Neuronal stem cell (in vitro differentiated cells): ENCODE measurements at regions not wholly inside any gene's neighbourhood (a gene's known extent, or its start where the extent isn't known, plus 50 kb on each side); places are given as distances from the start of the nearest gene placed in this dataset.

Source experiments
- DNase-seq: peaks from one replicate; pipeline ENCODE4 v3.0.0-alpha.2; 2013; ENCODE audit warnings: low spot score
- H2AFZ ChIP-seq: one replicate; pipeline ENCODE4 v1.6.1; 2013; ENCODE audit warnings: mild to moderate bottlenecking, low read length, inconsistent platforms
- H2AK5ac ChIP-seq: 2 replicates; pipeline ENCODE4 v1.6.1; 2013; ENCODE audit warnings: low read depth, mild to moderate bottlenecking, inconsistent platforms, low read length, moderate library complexity, mixed read lengths
- H2BK120ac ChIP-seq: 2 replicates; pipeline ENCODE4 v1.6.1; 2013; ENCODE audit warnings: low read depth, mild to moderate bottlenecking, inconsistent platforms, low read length, moderate library complexity, mixed read lengths
- H2BK12ac ChIP-seq: one replicate; pipeline ENCODE4 v1.6.1; 2013; ENCODE audit warnings: low read length, inconsistent platforms
- H2BK15ac ChIP-seq: 2 replicates; pipeline ENCODE4 v1.6.1; 2013; ENCODE audit warnings: mild to moderate bottlenecking, low read length, inconsistent platforms, mixed read lengths
- H2BK5ac ChIP-seq: one replicate; pipeline ENCODE4 v1.6.1; 2013; ENCODE audit warnings: inconsistent platforms, mild to moderate bottlenecking, low read length, moderate library complexity
- H3K14ac ChIP-seq: one replicate; pipeline ENCODE4 v1.6.1; 2013; ENCODE audit warnings: low read length, inconsistent platforms
- H3K18ac ChIP-seq: 2 replicates; pipeline ENCODE4 v1.6.1; 2013; ENCODE audit warnings: low read length, inconsistent platforms
- H3K23ac ChIP-seq: 2 replicates; pipeline ENCODE4 v1.6.1; 2013; ENCODE audit warnings: low read depth, mild to moderate bottlenecking, mixed read lengths, low read length, inconsistent platforms; ENCODE audit not compliant: poor library complexity
- H3K27ac ChIP-seq: replicated peaks from 3 replicates; pipeline ENCODE4 v1.5.1; 2013; ENCODE audit warnings: low read length, inconsistent platforms
- H3K27me3 ChIP-seq, 3 experiments: 2 replicates each; pipeline ENCODE4 v1.6.1; 2013; ENCODE audit warnings: low read length in 3 of 3, mild to moderate bottlenecking in 2 of 3, inconsistent platforms in 1 of 3, low read depth in 1 of 3, mixed read lengths in 1 of 3, moderate library complexity in 1 of 3; ENCODE audit not compliant: control insufficient read depth in 3 of 3, insufficient read depth in 3 of 3
- H3K36me3 ChIP-seq, 2 donors: replicated peaks in 1 of 2; 2 replicates each; pipeline ENCODE4 v1.6.1; 2013; ENCODE audit warnings: low read length in 2 of 2; ENCODE audit not compliant: control insufficient read depth in 2 of 2, insufficient read depth in 2 of 2
- H3K4ac ChIP-seq: 2 replicates; pipeline ENCODE4 v1.6.1; 2013; ENCODE audit warnings: inconsistent platforms, mild to moderate bottlenecking, low read length, moderate library complexity
- H3K4me1 ChIP-seq, 2 donors: 1 replicate in 1 of 2; 2 replicates in 1 of 2; pipeline ENCODE4 v1.6.1; 2013; ENCODE audit warnings: low read length in 2 of 2, low read depth in 1 of 2; ENCODE audit not compliant: control insufficient read depth in 2 of 2, insufficient read depth in 1 of 2
- H3K4me2 ChIP-seq: one replicate; pipeline ENCODE4 v1.6.1; 2013; ENCODE audit warnings: mild to moderate bottlenecking, low read length, inconsistent platforms; ENCODE audit not compliant: insufficient read depth, poor library complexity, severe bottlenecking
- H3K4me3 ChIP-seq, 2 donors: 2 replicates each; pipeline ENCODE4 v1.5.1; 2013; ENCODE audit warnings: low read length in 2 of 2, mild to moderate bottlenecking in 2 of 2, inconsistent platforms in 1 of 2, moderate library complexity in 1 of 2
- H3K79me1 ChIP-seq: one replicate; pipeline ENCODE4 v1.6.1; 2013; ENCODE audit warnings: low read depth, mild to moderate bottlenecking, inconsistent platforms, low read length, moderate library complexity
- H3K9ac ChIP-seq: one replicate; pipeline ENCODE4 v1.6.1; 2013; ENCODE audit warnings: mild to moderate bottlenecking, low read depth, low read length, inconsistent platforms; ENCODE audit not compliant: poor library complexity
- H3K9me3 ChIP-seq, 2 donors: replicated peaks in 1 of 2; 2 replicates each; pipeline versions ENCODE3 to v1.6.1; 2013; ENCODE audit warnings: low read length in 2 of 2, mild to moderate bottlenecking in 2 of 2, inconsistent platforms in 1 of 2, low read depth in 1 of 2, mixed read lengths in 1 of 2, moderate library complexity in 1 of 2; ENCODE audit not compliant: control insufficient read depth in 2 of 2, insufficient read depth in 1 of 2
- H4K8ac ChIP-seq: one replicate; pipeline ENCODE4 v1.6.1; 2013; ENCODE audit warnings: low read depth, mild to moderate bottlenecking, inconsistent platforms, low read length, moderate library complexity
- H4K91ac ChIP-seq: one replicate; pipeline ENCODE4 v1.6.1; 2013; ENCODE audit warnings: low read length, low read depth, mild to moderate bottlenecking, inconsistent platforms; ENCODE audit not compliant: poor library complexity
- WGBS, 2 donors: extraction: QIAGEN DNeasy Blood & Tissue Kit; methylation state at CpG; one replicate each; pipeline ENCODE4 v1.1.7; 2013; ENCODE audit warnings: missing lambda C conversion rate in 2 of 2, mixed read lengths in 1 of 2; ENCODE audit not compliant: insufficient read length in 2 of 2, insufficient replicate concordance in 1 of 2; ENCODE audit errors: extremely low coverage in 2 of 2; 5-methylcytosine and 5-hydroxymethylcytosine counted together

GRCh38 chr6:113330636-113330946 lies 526.6 kb upstream of the MARCKS start:
- Histone ChIP-seq H3K27me3 (no peaks in the 10 kb centered on the region), H2BK120ac (no peak overlapping the region), H3K79me1 (no peaks in the 10 kb centered on the region), H3K9ac (no peak overlapping the region), H3K14ac (no peak overlapping the region), H3K27ac (no peak overlapping the region), H2AK5ac (no peak overlapping the region), H3K4me2 (no peak overlapping the region), H3K9me3 (no peaks in the 10 kb centered on the region), H2BK5ac (no peak overlapping the region), H4K8ac (no peak overlapping the region), H3K18ac (no peak overlapping the region), H2BK15ac (no peak overlapping the region), H2AFZ (peak overlapping the region; percentile 35), H3K4ac (no peak overlapping the region), H2BK12ac (no peak overlapping the region), H4K91ac (no peak overlapping the region), H3K23ac (no peak overlapping the region), H3K4me1 (peaks cover 2 to 18% of the 10 kb centered on the region in 2 donors), H3K4me3 (no peak overlapping the region), H3K36me3 (no peaks in the 10 kb centered on the region)
- no peak for DNase-seq
- no CpG with 5 or more reads among the region's 2 CpGs for WGBS, 2 donors

GRCh38 chr6:113331021-113331420 lies 526.1 kb upstream of the MARCKS start:
- H3K4me1 ChIP-seq, result peaks cover 2 to 18% of the 10 kb centered on the region in 2 donors
- no peaks in the 10 kb centered on the region for H3K79me1 ChIP-seq
- no peak for DNase-seq
- no peak overlapping the region for H3K14ac ChIP-seq
- H3K36me3 ChIP-seq, result no peaks in the 10 kb centered on the region
- H3K9me3 ChIP-seq, result no peaks in the 10 kb centered on the region
- H3K4ac ChIP-seq, result no peak overlapping the region
- H2BK15ac ChIP-seq, result no peak overlapping the region
- no peak overlapping the region for H3K4me3 ChIP-seq
- H3K27ac ChIP-seq, result no peak overlapping the region
- H3K23ac ChIP-seq, result no peak overlapping the region
- no peak overlapping the region for H2AK5ac ChIP-seq
- no peak overlapping the region for H2BK5ac ChIP-seq
- H2BK12ac ChIP-seq, result no peak overlapping the region
- H3K18ac ChIP-seq, result no peak overlapping the region
- H3K4me2 ChIP-seq, result no peak overlapping the region
- no peak overlapping the region for H4K8ac ChIP-seq
- H3K27me3 ChIP-seq, result no peaks in the 10 kb centered on the region
- H4K91ac ChIP-seq, result no peak overlapping the region
- H2BK120ac ChIP-seq, result no peak overlapping the region
- H2AFZ ChIP-seq, result peak overlapping the region; percentile 10
- no peak overlapping the region for H3K9ac ChIP-seq

GRCh38 chr6:113338644-113339043 lies 518.5 kb upstream of the MARCKS start:
- H3K4me1 ChIP-seq, result peaks cover 0 to 1% of the 10 kb centered on the region in 2 donors

GRCh38 chr6:113339209-113339608 lies 517.9 kb upstream of the MARCKS start:
- Histone ChIP-seq H3K9ac (no peak overlapping the region), H2AK5ac (no peak overlapping the region), H3K4me1 (peaks cover 0 to 1% of the 10 kb centered on the region in 2 donors), H3K36me3 (no peaks in the 10 kb centered on the region), H2BK12ac (no peak overlapping the region), H3K4me2 (no peak overlapping the region), H3K23ac (no peak overlapping the region), H3K79me1 (no peaks in the 10 kb centered on the region), H2AFZ (no peak overlapping the region), H3K27me3 (no peaks in the 10 kb centered on the region), H3K4me3 (no peak overlapping the region), H3K14ac (no peak overlapping the region), H2BK120ac (no peak overlapping the region), H3K4ac (no peak overlapping the region), H2BK5ac (no peak overlapping the region), H2BK15ac (no peak overlapping the region), H4K8ac (no peak overlapping the region), H4K91ac (no peak overlapping the region), H3K27ac (no peak overlapping the region), H3K9me3 (no peaks in the 10 kb centered on the region), H3K18ac (no peak overlapping the region)
- no peak for DNase-seq

More at GRCh38 chr6:113338644-113339043, 518.5 kb upstream of the MARCKS start:
- no peak overlapping the region for H2BK12ac ChIP-seq
- H4K8ac ChIP-seq, result no peak overlapping the region
- H3K79me1 ChIP-seq, result no peaks in the 10 kb centered on the region
- no peak overlapping the region for H3K27ac ChIP-seq
- no peaks in the 10 kb centered on the region for H3K9me3 ChIP-seq
- no peak overlapping the region for H3K18ac ChIP-seq
- no peak overlapping the region for H2BK5ac ChIP-seq
- H3K14ac ChIP-seq, result no peak overlapping the region
- no peak overlapping the region for H3K4me3 ChIP-seq
- no peak overlapping the region for H2BK120ac ChIP-seq
- no peak overlapping the region for H4K91ac ChIP-seq
- H3K4ac ChIP-seq, result no peak overlapping the region
- H2AK5ac ChIP-seq, result no peak overlapping the region
- no peak for DNase-seq
- H3K36me3 ChIP-seq, result no peaks in the 10 kb centered on the region
- H2AFZ ChIP-seq, result no peak overlapping the region
- no peaks in the 10 kb centered on the region for H3K27me3 ChIP-seq
- H3K23ac ChIP-seq, result no peak overlapping the region
- H3K9ac ChIP-seq, result no peak overlapping the region
- no peak overlapping the region for H3K4me2 ChIP-seq
- no peak overlapping the region for H2BK15ac ChIP-seq
